Ovary (tissue), 3 donors: ENCODE measurements at regions not wholly inside any gene's neighbourhood (a gene's known extent, or its start where the extent isn't known, plus 50 kb on each side); places are given as distances from the start of the nearest gene placed in this dataset.

ENCODE experiments used
- CTCF ChIP-seq, 3 donors: fragments of 450-650 bp in 2 of 3; fragments of 200-600 bp in 1 of 3; IDR thresholded peaks; one replicate each; pipeline versions ENCODE4 v1.5.1 to v1.8.0; 2016 to 2022; ENCODE audit warnings: antibody characterized with exemption in 3 of 3, mild to moderate bottlenecking in 1 of 3
- POLR2A ChIP-seq: fragments of 450-650 bp; IDR thresholded peaks from one replicate; pipeline ENCODE4 v1.6.1; 2017; ENCODE audit warnings: antibody characterized with exemption, mild to moderate bottlenecking, moderate library complexity
- donor health status: DM: no; HTN: no; CAD: no.

DNA sequence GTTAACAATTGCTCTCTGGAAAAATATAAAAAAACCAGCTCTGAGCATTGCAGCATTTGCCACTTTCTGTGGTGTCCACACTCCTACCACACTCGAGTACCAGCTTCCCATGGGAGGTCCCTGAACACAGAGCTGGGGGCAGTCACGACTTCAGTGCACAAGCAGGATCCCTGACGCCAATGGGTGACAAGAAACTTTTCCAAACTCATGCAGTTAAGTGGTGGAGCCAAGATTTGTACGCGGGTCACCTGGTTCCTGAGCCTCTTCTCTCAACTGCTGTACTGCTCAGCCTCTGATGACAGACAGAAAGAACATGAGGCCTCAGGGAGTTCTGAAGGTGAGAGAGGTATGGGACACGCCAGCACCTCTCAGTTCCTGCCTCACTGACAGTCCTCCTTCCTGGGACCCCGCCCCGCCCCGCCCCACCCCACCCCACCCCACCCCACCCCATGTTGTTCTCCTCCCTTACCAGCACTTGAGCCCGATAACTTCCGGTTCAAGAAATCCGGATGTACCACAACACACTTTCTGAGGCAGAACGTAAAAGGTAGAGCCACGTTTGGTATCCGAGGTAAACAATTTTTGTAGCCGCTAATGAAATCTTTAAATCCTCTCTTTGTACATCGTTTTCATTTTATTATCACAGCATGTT, 287.6 kb downstream of the MYCN start:
- no peak for TF ChIP-seq CTCF (IDR thresholded peaks at IDR 0.05)
- no peak for TF ChIP-seq POLR2A
